K562 (cell line): ENCODE measurements at regions not wholly inside any gene's neighbourhood (a gene's known extent, or its start where the extent isn't known, plus 50 kb on each side); places are given as distances from the start of the nearest gene placed in this dataset.

Experiments used
- BCLAF1 ChIP-seq, 2 experiments: fragments of 450-650 bp in 1 of 2; IDR thresholded peaks; 2 replicates each; pipeline ENCODE4 v1.6.1; 2011 to 2017; ENCODE audit warnings: low read depth in 2 of 2, antibody characterized with exemption in 1 of 2, borderline replicate concordance in 1 of 2, low read length in 1 of 2, mild to moderate bottlenecking in 1 of 2, mixed read lengths in 1 of 2; ENCODE audit not compliant: control insufficient read depth in 1 of 2
- CBX1 ChIP-seq: sonication (generic); IDR thresholded peaks from 2 replicates; pipeline ENCODE4 v1.6.1; 2016; ENCODE audit warnings: antibody characterized with exemption, low read depth, mild to moderate bottlenecking
- CTBP1 ChIP-seq: fragments of 450-650 bp; IDR thresholded peaks from 2 replicates; pipeline ENCODE4 v1.6.1; 2016; ENCODE audit warnings: borderline replicate concordance
- ETS1 ChIP-seq: conservative IDR thresholded peaks from 2 replicates; pipeline ENCODE4 v1.6.1; 2011; ENCODE audit warnings: low read depth, mild to moderate bottlenecking, low read length; ENCODE audit not compliant: control insufficient read depth
- GTF2F1 ChIP-seq: IDR thresholded peaks from 2 replicates; pipeline ENCODE4 v1.6.1; 2011; ENCODE audit warnings: low read depth, low read length, improper control_type of control experiment
- KAT7 ChIP-seq: sonication (generic); formaldehyde crosslinking; IDR thresholded peaks from 2 replicates; pipeline ENCODE4 v1.8.0; 2022; ENCODE audit warnings: missing genetic modification reagents, mild to moderate bottlenecking, borderline replicate concordance
- KLF6 ChIP-seq: fragments of 250-450 bp; sonication (Bioruptor Pico); IDR thresholded peaks from 2 replicates; pipeline ENCODE4 v1.4.0; 2020; ENCODE audit warnings: mild to moderate bottlenecking, moderate library complexity, borderline replicate concordance
- MAFF ChIP-seq: IDR thresholded peaks from 2 replicates; pipeline ENCODE4 v1.6.1; 2012; ENCODE audit warnings: low read length, improper control_type of control experiment
- MECOM ChIP-seq: fragments of 250-450 bp; sonication (Bioruptor Pico); IDR thresholded peaks from 2 replicates; pipeline ENCODE4 v1.8.0; 2022; ENCODE audit warnings: inconsistent platforms
- MEF2D ChIP-seq: conservative IDR thresholded peaks from 2 replicates; pipeline ENCODE4 v1.6.1; 2016; ENCODE audit warnings: low read depth, missing genetic modification characterization, missing compliant biosample characterization
- NFIC ChIP-seq: fragments of 450-650 bp; IDR thresholded peaks from 2 replicates; pipeline ENCODE4 v1.6.1; 2017; ENCODE audit warnings: mild to moderate bottlenecking, inconsistent platforms
- RBFOX2 ChIP-seq: fragments of 200-400 bp; formaldehyde crosslinking; IDR thresholded peaks from 2 replicates; pipeline ENCODE4 v1.6.1; 2017; ENCODE audit warnings: low read depth, mild to moderate bottlenecking, low read length, moderate library complexity
- RBM22 ChIP-seq: fragments of 200-400 bp; formaldehyde crosslinking; IDR thresholded peaks from 2 replicates; pipeline ENCODE4 v1.6.1; 2018; ENCODE audit warnings: low read length, low read depth; ENCODE audit not compliant: poor library complexity, severe bottlenecking
- RBM39 ChIP-seq: fragments of 200-400 bp; formaldehyde crosslinking; optimal IDR thresholded peaks from 2 replicates; pipeline ENCODE3; 2018; ENCODE audit warnings: low read depth, low read length
- RUNX1 ChIP-seq: sonication (generic); IDR thresholded peaks from 2 replicates; pipeline ENCODE4 v1.6.1; 2016; ENCODE audit warnings: antibody characterized with exemption, low read depth
- SMARCA5 ChIP-seq: fragments of 450-650 bp; IDR thresholded peaks from 2 replicates; pipeline ENCODE4 v1.6.1; 2016
- SNAPC5 ChIP-seq: fragments of 250-450 bp; sonication (Bioruptor Pico); IDR thresholded peaks from 2 replicates; pipeline ENCODE4 v1.8.0; 2021; ENCODE audit warnings: moderate library complexity, mild to moderate bottlenecking, inconsistent platforms
- SUPT5H ChIP-seq: fragments of 450-650 bp; IDR thresholded peaks from 2 replicates; pipeline ENCODE4 v1.6.1; 2016
- ZNF232 ChIP-seq: sonication (generic); formaldehyde crosslinking; IDR thresholded peaks from 2 replicates; pipeline ENCODE4 v1.8.0; 2022; ENCODE audit warnings: mild to moderate bottlenecking, missing genetic modification reagents
- ZNF24 ChIP-seq: fragments of 450-650 bp; IDR thresholded peaks from 2 replicates; pipeline ENCODE4 v1.6.1; 2016
- ZNF311 ChIP-seq: fragments of 250-450 bp; sonication (Bioruptor Pico); IDR thresholded peaks from 2 replicates; pipeline ENCODE4 v1.4.0; 2020; ENCODE audit warnings: mild to moderate bottlenecking, moderate library complexity
- ZSCAN29 ChIP-seq: fragments of 450-650 bp; IDR thresholded peaks from 2 replicates; pipeline ENCODE4 v1.6.1; 2017
- TF ChIP-seq, protein P1 (sequence below): fragments of 450-650 bp; formaldehyde crosslinking; IDR thresholded peaks from 2 replicates; pipeline ENCODE4 v1.4.0; 2020; ENCODE audit warnings: mild to moderate bottlenecking
- TF ChIP-seq, protein P2 (sequence below): fragments of 450-650 bp; conservative IDR thresholded peaks from 2 replicates; pipeline ENCODE4 v1.6.1; 2016; ENCODE audit warnings: missing genetic modification characterization, low read depth, mild to moderate bottlenecking, missing compliant biosample characterization, moderate library complexity

- TF ChIP-seq ETS1: no peak
- TF ChIP-seq ZSCAN29: no peak
- TF ChIP-seq RBM39: no peak
- TF ChIP-seq SMARCA5: no peak
- TF ChIP-seq BCLAF1 (IDR thresholded peaks at IDR 0.05; ENCODE audit: borderline replicate concordance in 1 of 2, control insufficient read depth in 1 of 2, low read depth in 2 of 2, low read length in 1 of 2): no peak
- TF ChIP-seq RUNX1: no peak
- TF ChIP-seq MEF2D (tag): peak; percentile 96
- TF ChIP-seq, protein P1, sequence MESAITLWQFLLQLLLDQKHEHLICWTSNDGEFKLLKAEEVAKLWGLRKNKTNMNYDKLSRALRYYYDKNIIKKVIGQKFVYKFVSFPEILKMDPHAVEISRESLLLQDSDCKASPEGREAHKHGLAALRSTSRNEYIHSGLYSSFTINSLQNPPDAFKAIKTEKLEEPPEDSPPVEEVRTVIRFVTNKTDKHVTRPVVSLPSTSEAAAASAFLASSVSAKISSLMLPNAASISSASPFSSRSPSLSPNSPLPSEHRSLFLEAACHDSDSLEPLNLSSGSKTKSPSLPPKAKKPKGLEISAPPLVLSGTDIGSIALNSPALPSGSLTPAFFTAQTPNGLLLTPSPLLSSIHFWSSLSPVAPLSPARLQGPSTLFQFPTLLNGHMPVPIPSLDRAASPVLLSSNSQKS (CRISPR knock-in tag): peak; percentile 77; the same call in 1 of the 2 replicates
- TF ChIP-seq ZNF311 (CRISPR knock-in tag): peak; percentile 83
- peak; percentile 39; the same call in 1 of the 2 replicates for TF ChIP-seq SNAPC5 (CRISPR knock-in tag)
- TF ChIP-seq RBM22: no peak
- peak; percentile 98 for TF ChIP-seq KLF6 (CRISPR knock-in tag)
- no peak for TF ChIP-seq CTBP1
- TF ChIP-seq ZNF232 (CRISPR knock-in tag): no peak
- no peak for TF ChIP-seq SUPT5H
- no peak for TF ChIP-seq RBFOX2
- TF ChIP-seq, protein P2, sequence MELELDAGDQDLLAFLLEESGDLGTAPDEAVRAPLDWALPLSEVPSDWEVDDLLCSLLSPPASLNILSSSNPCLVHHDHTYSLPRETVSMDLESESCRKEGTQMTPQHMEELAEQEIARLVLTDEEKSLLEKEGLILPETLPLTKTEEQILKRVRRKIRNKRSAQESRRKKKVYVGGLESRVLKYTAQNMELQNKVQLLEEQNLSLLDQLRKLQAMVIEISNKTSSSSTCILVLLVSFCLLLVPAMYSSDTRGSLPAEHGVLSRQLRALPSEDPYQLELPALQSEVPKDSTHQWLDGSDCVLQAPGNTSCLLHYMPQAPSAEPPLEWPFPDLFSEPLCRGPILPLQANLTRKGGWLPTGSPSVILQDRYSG: peak; percentile 99
- no peak for TF ChIP-seq MAFF
- no peak for TF ChIP-seq GTF2F1
- no peak for TF ChIP-seq ZNF24
- TF ChIP-seq KAT7 (CRISPR knock-in tag): no peak
- no peak for TF ChIP-seq NFIC
- TF ChIP-seq MECOM (CRISPR knock-in tag): peak; percentile 94
- no peak for TF ChIP-seq CBX1
Observed at GRCh38 chr5:91291628-91292569, 91.2 kb downstream of the ARRDC3 start (continued).
